HUES48 (cell line): ENCODE measurements at regions not wholly inside any gene's neighbourhood (a gene's known extent, or its start where the extent isn't known, plus 50 kb on each side); places are given as distances from the start of the nearest gene placed in this dataset.

Source experiments
- H3K27ac ChIP-seq: one replicate; pipeline ENCODE4 v1.7.0; 2013; ENCODE audit warnings: low read depth, low read length, inconsistent platforms
- H3K27me3 ChIP-seq: 2 replicates; pipeline ENCODE4 v1.6.1; 2013; ENCODE audit warnings: mild to moderate bottlenecking, low read length; ENCODE audit not compliant: control insufficient read depth, insufficient read depth
- H3K36me3 ChIP-seq: 2 replicates; pipeline ENCODE4 v1.6.1; 2013; ENCODE audit warnings: low read length; ENCODE audit not compliant: control insufficient read depth, insufficient read depth
- H3K4me1 ChIP-seq: 2 replicates; pipeline ENCODE4 v1.6.1; 2013; ENCODE audit warnings: mild to moderate bottlenecking, low read length; ENCODE audit not compliant: control insufficient read depth, insufficient read depth
- H3K4me3 ChIP-seq: 2 replicates; pipeline ENCODE4 v1.5.1; 2013; ENCODE audit warnings: mild to moderate bottlenecking, low read depth, low read length
- H3K9ac ChIP-seq: 2 replicates; pipeline ENCODE4 v1.6.1; 2013; ENCODE audit warnings: mild to moderate bottlenecking, low read depth, low read length, moderate library complexity
- H3K9me3 ChIP-seq: 2 replicates; pipeline ENCODE4 v1.6.1; 2013; ENCODE audit warnings: low read length; ENCODE audit not compliant: control insufficient read depth, insufficient read depth

DNA sequence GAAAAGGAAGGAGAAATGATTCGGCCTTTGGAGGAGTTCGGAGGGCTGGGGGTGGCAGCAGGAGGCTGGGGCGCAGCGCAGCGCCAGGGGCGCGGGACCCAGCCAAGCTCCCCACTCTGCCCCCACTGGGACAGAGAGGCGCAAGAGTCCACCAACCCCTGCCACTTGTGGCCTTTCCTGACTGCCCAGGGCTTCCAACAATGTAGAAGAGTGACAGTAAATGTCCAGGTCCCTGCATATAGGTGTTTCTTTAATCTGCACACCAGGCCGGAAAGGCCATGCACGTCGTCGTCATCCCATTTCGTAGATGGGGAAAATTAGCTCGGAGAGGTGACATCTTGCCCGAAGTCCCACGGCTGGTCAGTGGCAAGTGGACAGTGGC, 96.6 kb downstream of the INHBB start:
- Histone ChIP-seq H3K4me3 (peak overlapping the region; percentile 65), H3K9me3 (no peaks in the 10 kb centered on the region), H3K27me3 (peaks cover 74% of the 10 kb centered on the region), H3K9ac (no peak overlapping the region), H3K36me3 (no peaks in the 10 kb centered on the region), H3K4me1 (peaks cover 7% of the 10 kb centered on the region; the same call in 1 of the 2 replicates), H3K27ac (no peak overlapping the region)

DNA sequence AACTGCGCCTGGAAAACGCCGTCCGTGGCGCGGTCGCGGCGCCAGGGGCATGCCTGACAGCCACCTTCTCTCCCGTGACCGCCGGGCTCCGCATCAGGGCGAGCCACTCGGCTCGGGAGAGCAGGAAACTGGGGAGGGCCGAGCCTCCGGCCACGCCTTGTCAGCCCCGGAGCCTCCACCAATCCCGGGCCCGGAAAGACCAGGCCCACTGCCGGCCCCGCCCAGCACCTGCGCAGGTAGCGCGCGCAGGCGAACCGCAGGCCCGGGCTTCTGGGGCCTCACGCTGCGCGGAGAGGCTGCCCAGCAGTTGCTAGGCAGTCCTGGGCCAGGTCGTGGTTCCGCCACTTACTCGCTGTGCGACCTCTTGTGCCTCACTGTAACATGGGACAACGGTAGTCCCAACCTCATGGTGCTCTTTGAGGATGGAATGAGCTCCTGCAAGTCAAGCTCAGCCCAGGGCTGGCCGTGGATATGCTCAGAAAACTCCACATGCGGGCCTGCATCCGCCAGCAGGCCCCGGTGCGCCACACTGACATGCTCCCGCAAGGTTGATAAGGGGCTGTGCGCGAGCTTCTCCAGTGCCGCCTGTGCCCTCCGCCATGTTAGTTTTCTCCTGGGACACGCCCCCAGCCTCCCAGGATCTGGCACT, 97.1 kb downstream of the INHBB start:
- peaks cover 73% of the 10 kb centered on the region for H3K27me3 ChIP-seq
- H3K4me3 ChIP-seq: peak overlapping the region; percentile 65
- no peak overlapping the region for H3K27ac ChIP-seq
- H3K36me3 ChIP-seq: no peaks in the 10 kb centered on the region
- H3K9ac ChIP-seq: no peak overlapping the region
- peaks cover 7% of the 10 kb centered on the region; the same call in 1 of the 2 replicates for H3K4me1 ChIP-seq
- H3K9me3 ChIP-seq: no peaks in the 10 kb centered on the region

DNA sequence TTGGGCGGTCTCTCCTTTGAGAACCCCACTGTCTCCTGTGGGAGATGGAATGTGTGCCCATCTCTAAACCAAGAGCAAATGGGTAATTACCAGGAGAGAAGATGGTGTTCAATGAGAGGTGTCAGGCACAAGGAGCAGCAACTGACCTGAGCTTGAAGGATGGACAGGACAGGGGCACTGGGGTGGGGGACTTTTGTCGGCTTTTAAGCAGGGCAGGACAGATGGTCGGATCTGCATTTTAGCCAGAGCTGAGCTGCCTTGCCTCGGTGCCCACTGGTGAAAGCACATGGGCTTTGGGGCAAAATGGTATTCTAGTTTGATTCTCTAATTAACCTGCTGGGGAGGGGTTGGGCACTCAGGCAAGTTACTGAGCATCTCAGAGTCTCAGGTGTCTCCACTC, 98.0 kb downstream of the INHBB start:
- H3K4me1 ChIP-seq: peaks cover 7% of the 10 kb centered on the region; the same call in 1 of the 2 replicates
- H3K27me3 ChIP-seq: peaks cover 69% of the 10 kb centered on the region

DNA sequence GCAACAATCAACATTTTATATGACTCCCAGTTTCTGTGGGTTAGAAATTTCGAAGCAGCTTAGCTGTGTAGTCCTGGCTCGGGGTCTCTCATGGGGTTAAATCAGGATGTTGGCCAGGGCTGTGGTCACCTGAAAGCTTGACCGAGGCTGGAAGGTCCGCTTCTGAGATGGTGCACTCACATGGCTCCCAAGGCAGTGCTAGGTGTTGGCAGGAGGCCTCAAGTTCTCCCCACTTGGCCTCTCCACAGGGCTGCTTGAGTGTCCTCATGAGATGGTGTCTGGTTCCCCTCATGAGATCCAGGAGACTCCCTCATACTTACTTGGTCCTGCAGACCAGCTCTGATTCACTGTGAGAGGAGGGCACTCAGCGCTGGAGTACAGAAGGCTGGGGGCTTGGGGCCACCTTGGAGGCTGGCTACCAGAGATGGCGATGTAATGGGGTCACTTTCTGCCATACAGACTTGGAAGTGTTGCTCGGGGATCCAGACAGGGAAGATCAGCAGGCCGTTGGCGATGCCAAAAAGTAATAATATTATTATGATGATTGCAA, 98.8 kb downstream of the INHBB start:
- Histone ChIP-seq H3K27me3 (peaks cover 69% of the 10 kb centered on the region), H3K9ac (no peak overlapping the region), H3K4me1 (peaks cover 7% of the 10 kb centered on the region; the same call in 1 of the 2 replicates), H3K4me3 (no peak overlapping the region), H3K9me3 (no peaks in the 10 kb centered on the region), H3K27ac (no peak overlapping the region), H3K36me3 (no peaks in the 10 kb centered on the region)

More for the DNA sequence above, 98.0 kb downstream of the INHBB start:
- H3K9me3 ChIP-seq: no peaks in the 10 kb centered on the region
- no peaks in the 10 kb centered on the region for H3K36me3 ChIP-seq
- no peak overlapping the region for H3K4me3 ChIP-seq
- H3K9ac ChIP-seq: no peak overlapping the region
- H3K27ac ChIP-seq: no peak overlapping the region

DNA sequence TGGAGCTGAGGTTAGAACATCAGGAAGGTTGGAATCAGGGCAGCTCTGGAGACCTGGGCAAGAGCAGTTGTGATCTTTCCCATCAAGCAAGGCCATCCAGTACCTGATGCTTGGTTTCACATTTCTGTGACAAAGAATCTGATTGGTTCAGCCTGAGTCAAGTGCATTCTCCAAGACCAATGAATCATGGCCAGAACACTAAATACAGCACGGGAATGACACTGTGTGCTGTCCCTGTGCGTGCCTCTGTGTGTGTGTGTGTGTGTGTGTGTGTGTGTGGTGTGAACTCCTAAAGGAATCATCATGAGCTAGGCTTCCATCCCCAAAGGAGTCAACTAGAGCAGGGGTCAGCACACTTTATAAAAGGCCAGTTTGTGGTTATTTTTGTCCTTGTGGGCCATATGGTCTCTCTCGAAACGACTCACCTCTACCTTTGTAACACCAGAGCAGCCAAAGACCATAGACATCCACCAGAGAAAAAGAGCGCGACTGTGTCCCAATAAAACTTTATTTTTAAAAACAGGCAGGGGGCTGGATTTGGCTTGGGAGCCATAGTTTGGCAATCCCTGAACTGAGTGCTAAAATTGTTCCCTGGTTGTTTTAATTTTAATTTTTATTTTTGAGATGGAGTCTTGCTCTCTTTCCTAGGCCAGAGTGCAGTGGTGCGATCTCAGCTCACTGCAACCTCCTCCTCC, 99.7 kb downstream of the INHBB start:
- peaks cover 69% of the 10 kb centered on the region for H3K27me3 ChIP-seq
- H3K27ac ChIP-seq: no peak overlapping the region

DNA sequence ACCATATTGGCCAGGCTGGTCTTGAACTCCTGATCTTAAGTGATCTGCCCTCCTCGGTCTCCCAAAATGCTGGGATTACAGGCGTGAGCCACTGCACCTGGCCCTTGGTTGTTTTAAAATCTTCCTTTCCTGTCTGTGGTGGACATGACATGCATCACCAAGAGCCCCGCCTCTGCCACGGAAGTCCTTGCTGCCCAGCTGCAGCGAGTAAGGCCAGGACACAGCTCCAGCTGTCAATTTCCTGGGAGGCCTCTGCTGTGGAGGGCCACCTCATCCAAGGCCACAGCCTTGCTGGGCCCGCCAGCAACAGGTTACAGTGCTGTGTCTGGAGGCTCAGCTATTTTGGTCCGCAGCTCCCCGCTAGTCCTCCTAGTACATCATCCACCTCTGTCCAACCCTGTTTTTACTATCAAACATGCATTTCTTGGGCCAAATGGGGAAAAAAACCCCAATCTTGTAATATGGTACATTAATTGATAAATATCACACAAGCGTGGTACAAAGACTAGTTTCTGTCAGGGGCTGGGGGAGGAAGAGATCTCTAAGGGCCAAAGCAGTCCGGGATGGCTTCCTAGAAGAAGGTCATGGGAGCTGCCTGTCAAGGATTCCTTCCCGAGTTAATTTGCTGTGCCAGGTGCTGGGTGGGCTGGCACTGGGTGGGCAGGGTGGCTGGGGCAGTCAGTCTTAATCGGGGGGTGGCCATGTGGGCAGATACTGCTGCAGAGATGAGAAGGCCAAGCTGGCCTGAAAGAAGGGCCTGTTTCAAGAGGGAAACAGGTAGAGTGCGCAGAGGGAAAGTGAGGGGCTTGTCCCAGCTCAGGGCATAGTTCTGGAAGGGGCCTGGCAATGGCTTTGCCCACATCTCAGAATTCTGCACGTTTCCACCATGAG, 100.5 kb downstream of the INHBB start:
- Histone ChIP-seq H3K36me3 (no peaks in the 10 kb centered on the region), H3K4me1 (peaks cover 3% of the 10 kb centered on the region; the same call in 1 of the 2 replicates), H3K9ac (no peak overlapping the region), H3K4me3 (no peak overlapping the region), H3K27me3 (peaks cover 61% of the 10 kb centered on the region), H3K9me3 (no peaks in the 10 kb centered on the region), H3K27ac (no peak overlapping the region)

More for the DNA sequence above, 99.7 kb downstream of the INHBB start:
- no peak overlapping the region for H3K9ac ChIP-seq
- peaks cover 7% of the 10 kb centered on the region; the same call in 1 of the 2 replicates for H3K4me1 ChIP-seq
- no peak overlapping the region for H3K4me3 ChIP-seq
- H3K36me3 ChIP-seq: no peaks in the 10 kb centered on the region
- no peaks in the 10 kb centered on the region for H3K9me3 ChIP-seq

DNA sequence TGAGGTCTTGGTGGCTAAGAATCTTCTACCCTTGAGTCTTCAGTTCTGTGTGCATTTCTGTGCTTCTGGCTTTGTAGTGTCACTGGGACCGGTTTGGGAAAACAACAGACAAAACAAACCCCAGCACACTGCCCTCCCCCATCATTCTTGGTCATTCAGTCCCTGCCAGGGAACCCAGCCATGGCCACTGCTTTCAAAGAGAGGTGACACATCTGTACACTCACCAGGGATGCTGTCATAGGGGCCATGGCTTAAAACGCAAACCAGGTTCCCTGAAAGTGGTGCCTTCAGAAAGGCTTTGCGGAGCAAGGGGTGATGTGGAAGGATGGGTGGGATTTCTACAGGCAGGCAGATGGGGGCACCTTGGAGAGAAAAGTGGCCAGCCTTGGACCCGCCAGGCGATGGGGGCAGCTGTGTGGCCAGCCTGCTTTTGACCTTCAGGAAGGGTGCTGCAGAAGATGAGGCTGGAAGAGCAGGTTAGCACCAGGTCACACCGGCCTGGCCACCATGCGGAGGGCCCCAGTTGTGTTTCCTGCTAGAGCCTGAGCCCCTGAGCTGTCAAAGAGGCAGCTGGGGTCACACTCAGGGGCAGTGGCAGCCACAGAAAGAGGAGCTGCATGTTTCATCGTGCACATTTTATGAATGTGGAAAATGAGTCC, 101.3 kb downstream of the INHBB start:
- H3K27me3 ChIP-seq: peaks cover 60% of the 10 kb centered on the region
- H3K4me1 ChIP-seq: no peaks in the 10 kb centered on the region

DNA sequence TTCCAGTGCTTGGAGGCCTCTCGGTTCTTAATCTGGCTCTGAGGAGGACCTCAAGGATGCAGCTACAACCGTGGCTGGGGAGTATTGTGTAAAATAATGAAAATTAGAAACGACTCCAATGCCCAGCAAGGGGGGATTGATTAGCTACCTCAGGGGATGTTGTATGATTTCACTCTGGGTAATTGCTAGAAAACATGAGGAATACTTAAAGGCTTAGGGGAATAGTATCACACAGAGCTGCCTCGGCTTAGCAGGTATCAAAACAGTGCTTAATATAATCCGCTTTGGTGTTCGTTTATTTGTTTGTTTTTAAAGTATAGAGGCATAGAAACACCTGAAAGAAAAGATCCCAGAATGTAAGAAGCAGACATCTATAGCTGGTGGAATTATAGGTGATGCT, 102.5 kb downstream of the INHBB start:
- no peak overlapping the region for H3K27ac ChIP-seq
- no peak overlapping the region for H3K4me3 ChIP-seq
- no peak overlapping the region for H3K9ac ChIP-seq
- H3K36me3 ChIP-seq: no peaks in the 10 kb centered on the region
- H3K4me1 ChIP-seq: no peaks in the 10 kb centered on the region
- no peaks in the 10 kb centered on the region for H3K9me3 ChIP-seq
- H3K27me3 ChIP-seq: peaks cover 66% of the 10 kb centered on the region

More for the DNA sequence above, 101.3 kb downstream of the INHBB start:
- H3K9ac ChIP-seq: no peak overlapping the region
- H3K9me3 ChIP-seq: no peaks in the 10 kb centered on the region
- H3K36me3 ChIP-seq: no peaks in the 10 kb centered on the region
- H3K4me3 ChIP-seq: no peak overlapping the region
- no peak overlapping the region for H3K27ac ChIP-seq

DNA sequence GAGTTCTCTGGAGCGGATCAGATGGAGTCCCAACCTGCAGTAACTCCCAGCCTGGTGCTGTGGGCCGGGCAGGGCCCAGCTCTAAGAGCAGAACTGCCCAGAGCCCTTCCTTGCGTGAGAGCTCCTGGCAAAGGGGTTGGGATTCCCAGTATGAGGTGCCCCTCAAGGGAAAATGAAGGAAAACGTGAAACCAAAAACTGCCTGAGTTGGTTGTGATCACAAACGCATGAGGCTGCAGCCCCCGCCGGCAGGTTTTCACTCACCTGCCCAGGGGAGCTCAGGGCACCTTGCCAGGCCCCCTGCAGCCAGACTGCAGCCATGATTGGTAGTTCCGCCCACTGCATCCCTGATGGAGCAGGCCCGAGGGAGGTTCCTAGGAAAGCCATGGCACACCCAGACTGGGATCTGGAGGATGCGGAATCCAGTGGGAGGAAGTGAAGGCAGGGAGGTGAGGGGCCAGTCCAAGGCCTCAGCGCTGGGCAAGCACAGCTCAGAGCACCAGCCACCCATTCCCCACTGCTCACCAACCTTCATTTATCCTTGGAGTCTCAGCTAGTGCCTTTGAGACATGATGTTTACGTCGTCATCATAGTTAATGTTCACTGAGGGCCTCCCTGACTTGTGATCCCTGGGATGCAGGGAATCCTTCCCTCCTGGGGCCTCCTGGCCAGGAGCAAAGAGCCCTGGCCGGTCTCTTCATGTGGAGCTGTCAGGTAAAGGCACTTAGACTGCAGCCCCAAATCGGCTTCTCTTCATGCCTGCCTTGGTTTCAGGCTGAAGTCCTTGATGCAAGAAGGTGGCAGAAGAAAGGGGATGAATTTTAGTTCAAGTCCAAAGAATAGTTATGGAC, 103.2 kb downstream of the INHBB start:
- Histone ChIP-seq H3K27me3 (peaks cover 65% of the 10 kb centered on the region), H3K4me1 (no peaks in the 10 kb centered on the region)

More for the DNA sequence above, 103.2 kb downstream of the INHBB start:
- H3K4me3 ChIP-seq: no peak overlapping the region
- H3K9me3 ChIP-seq: no peaks in the 10 kb centered on the region
- H3K27ac ChIP-seq: no peak overlapping the region
- no peaks in the 10 kb centered on the region for H3K36me3 ChIP-seq
- H3K9ac ChIP-seq: no peak overlapping the region
